ENCODE measurements at regions not wholly inside any gene's neighbourhood (a gene's known extent, or its start where the extent isn't known, plus 50 kb on each side); places are given as distances from the start of the nearest gene placed in this dataset.
"Not testable (repeated sequence)": the region's sequence is repeated elsewhere in the genome, so short reads cannot be mapped to it uniquely, and the experiment has no call there.

GRCh38 chr11:45015983-45016382 is 65.3 kb upstream of the TP53I11 start:
- 66% methylated on average over 4 of the region's 5 CpGs for whole genome bisulfite sequencing
- H3K4ac ChIP-seq (ENCODE audit: low read depth in 1 of 2, low read length in 2 of 2); H3K4me1 ChIP-seq (ENCODE audit: control insufficient read depth, insufficient read depth, low read depth, low read length); H3K14ac ChIP-seq (ENCODE audit: low read length in 2 of 2); H3K79me1 ChIP-seq (replicated peaks; ENCODE audit: low read length, poor library complexity, severe bottlenecking); H3K9me3 ChIP-seq (ENCODE audit: control insufficient read depth, low read length); H3K36me3 ChIP-seq (ENCODE audit: control insufficient read depth in 1 of 2, insufficient read depth in 2 of 2, low read depth in 1 of 2, low read length in 2 of 2); H2BK15ac ChIP-seq (ENCODE audit: low read depth, poor library complexity, severe bottlenecking); H2BK120ac ChIP-seq (ENCODE audit: low read depth, low read length); H4K91ac ChIP-seq (ENCODE audit: low read length); DNase-seq; H3K4me2 ChIP-seq (ENCODE audit: low read length, poor library complexity, severe bottlenecking); H2BK12ac ChIP-seq (ENCODE audit: low read length in 2 of 2); H3K4me3 ChIP-seq (ENCODE audit: insufficient read depth in 1 of 2, low read depth in 1 of 2, low read length in 2 of 2); H3K9ac ChIP-seq (ENCODE audit: low read length); H4K8ac ChIP-seq (ENCODE audit: low read length); H2AFZ ChIP-seq (ENCODE audit: low read depth, low read length); H3K27ac ChIP-seq (ENCODE audit: low read length, poor library complexity, severe bottlenecking); H2AK5ac ChIP-seq (ENCODE audit: low read length, severe bottlenecking); H2BK5ac ChIP-seq (ENCODE audit: low read depth, low read length, poor library complexity, severe bottlenecking); H3K18ac ChIP-seq (ENCODE audit: low read depth in 1 of 2, low read length in 2 of 2); H3K23ac ChIP-seq (ENCODE audit: low read length in 2 of 2): not testable (repeated sequence)
- peaks cover 4 to 31% of the 10 kb centered on the region in 2 experiments for H3K27me3 ChIP-seq (ENCODE audit: control insufficient read depth in 1 of 2, insufficient read depth in 1 of 2, low read length in 2 of 2)

DNA sequence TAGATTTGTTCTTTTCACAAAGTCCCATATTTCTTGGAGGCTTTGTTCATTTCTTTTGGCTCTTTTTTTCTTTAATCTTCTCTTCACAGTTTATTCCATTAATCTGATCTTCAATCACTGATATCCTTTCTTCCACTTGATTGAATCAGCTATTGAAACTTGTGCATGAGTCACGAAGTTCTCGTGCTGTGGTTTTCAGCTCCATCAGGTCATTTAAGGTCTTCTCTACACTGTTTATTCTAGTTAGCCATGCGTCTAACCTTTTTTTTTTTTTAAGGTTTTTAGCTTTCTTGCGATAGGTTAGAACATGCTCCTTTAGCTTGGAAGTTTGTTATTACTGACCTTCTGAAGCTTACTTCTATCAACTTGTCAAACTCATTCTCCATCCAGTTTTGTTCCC is 65.8 kb upstream of the TP53I11 start:
- not testable (repeated sequence) for H3K79me1 ChIP-seq (replicated peaks; ENCODE audit: low read length, poor library complexity, severe bottlenecking); H3K9ac ChIP-seq (ENCODE audit: low read length); H4K8ac ChIP-seq (ENCODE audit: low read length); H3K9me3 ChIP-seq (ENCODE audit: control insufficient read depth, low read length); H4K91ac ChIP-seq (ENCODE audit: low read length); H3K4ac ChIP-seq (ENCODE audit: low read depth in 1 of 2, low read length in 2 of 2); H3K4me1 ChIP-seq (ENCODE audit: control insufficient read depth, insufficient read depth, low read depth, low read length); H3K36me3 ChIP-seq (ENCODE audit: control insufficient read depth in 1 of 2, insufficient read depth in 2 of 2, low read depth in 1 of 2, low read length in 2 of 2); H3K14ac ChIP-seq (ENCODE audit: low read length in 2 of 2); H3K27ac ChIP-seq (ENCODE audit: low read length, poor library complexity, severe bottlenecking); H2BK12ac ChIP-seq (ENCODE audit: low read length in 2 of 2); H3K23ac ChIP-seq (ENCODE audit: low read length in 2 of 2); H2BK5ac ChIP-seq (ENCODE audit: low read depth, low read length, poor library complexity, severe bottlenecking); H2BK15ac ChIP-seq (ENCODE audit: low read depth, poor library complexity, severe bottlenecking); H2BK120ac ChIP-seq (ENCODE audit: low read depth, low read length); H3K4me3 ChIP-seq (ENCODE audit: insufficient read depth in 1 of 2, low read depth in 1 of 2, low read length in 2 of 2); H2AFZ ChIP-seq (ENCODE audit: low read depth, low read length); H3K4me2 ChIP-seq (ENCODE audit: low read length, poor library complexity, severe bottlenecking); H2AK5ac ChIP-seq (ENCODE audit: low read length, severe bottlenecking); H3K18ac ChIP-seq (ENCODE audit: low read depth in 1 of 2, low read length in 2 of 2)
- WGBS, result 12% methylated on average over 2 of the region's 4 CpGs
- DNase-seq, result peak; percentile 81
- H3K27me3 ChIP-seq (ENCODE audit: control insufficient read depth in 1 of 2, insufficient read depth in 1 of 2, low read length in 2 of 2), result peaks cover 0 to 31% of the 10 kb centered on the region in 2 experiments

- H4K8ac ChIP-seq (ENCODE audit: low read length), result peak overlapping the region; percentile 82
- no peak overlapping the region for H2AK5ac ChIP-seq (ENCODE audit: low read length, severe bottlenecking)
- DNase-seq, result no peak
- no peaks in the 10 kb centered on the region for H3K9me3 ChIP-seq (ENCODE audit: control insufficient read depth, low read length)
- H3K14ac ChIP-seq (ENCODE audit: low read length in 2 of 2), result peak overlapping the region in 1 of 2 experiments; percentile 44
- no peak overlapping the region for H2BK15ac ChIP-seq (ENCODE audit: low read depth, poor library complexity, severe bottlenecking)
- H2AFZ ChIP-seq (ENCODE audit: low read depth, low read length), result no peak overlapping the region
- H3K27me3 ChIP-seq (ENCODE audit: control insufficient read depth in 1 of 2, insufficient read depth in 1 of 2, low read length in 2 of 2), result peaks cover 0 to 40% of the 10 kb centered on the region in 2 experiments
- H3K23ac ChIP-seq (ENCODE audit: low read length in 2 of 2), result no peak overlapping the region
- H3K36me3 ChIP-seq (ENCODE audit: control insufficient read depth in 1 of 2, insufficient read depth in 2 of 2, low read depth in 1 of 2, low read length in 2 of 2), result no peaks in the 10 kb centered on the region
- peak overlapping the region; percentile 87 to 94 for H3K18ac ChIP-seq (ENCODE audit: low read depth in 1 of 2, low read length in 2 of 2)
- H3K27ac ChIP-seq (ENCODE audit: low read length, poor library complexity, severe bottlenecking), result no peak overlapping the region
- H3K4me2 ChIP-seq (ENCODE audit: low read length, poor library complexity, severe bottlenecking), result no peak overlapping the region
- H3K4me1 ChIP-seq (ENCODE audit: control insufficient read depth, insufficient read depth, low read depth, low read length), result peaks cover 8% of the 10 kb centered on the region
- peak overlapping the region; percentile 92 for H4K91ac ChIP-seq (ENCODE audit: low read length)
- H2BK12ac ChIP-seq (ENCODE audit: low read length in 2 of 2), result peak overlapping the region; percentile 59 to 86
- no peak overlapping the region for H3K4me3 ChIP-seq (ENCODE audit: insufficient read depth in 1 of 2, low read depth in 1 of 2, low read length in 2 of 2)
- H3K79me1 ChIP-seq (replicated peaks; ENCODE audit: low read length, poor library complexity, severe bottlenecking), result no peaks in the 10 kb centered on the region
- peak overlapping the region; percentile 62 to 81 for H3K4ac ChIP-seq (ENCODE audit: low read depth in 1 of 2, low read length in 2 of 2)
- H2BK120ac ChIP-seq (ENCODE audit: low read depth, low read length), result peak overlapping the region; percentile 85
- no peak overlapping the region for H3K9ac ChIP-seq (ENCODE audit: low read length)
- 53% methylated on average over 6 of the region's 6 CpGs for WGBS
- no peak overlapping the region for H2BK5ac ChIP-seq (ENCODE audit: low read depth, low read length, poor library complexity, severe bottlenecking)
Observed at GRCh38 chr11:45017329-45017728, 66.6 kb upstream of the TP53I11 start.

DNA sequence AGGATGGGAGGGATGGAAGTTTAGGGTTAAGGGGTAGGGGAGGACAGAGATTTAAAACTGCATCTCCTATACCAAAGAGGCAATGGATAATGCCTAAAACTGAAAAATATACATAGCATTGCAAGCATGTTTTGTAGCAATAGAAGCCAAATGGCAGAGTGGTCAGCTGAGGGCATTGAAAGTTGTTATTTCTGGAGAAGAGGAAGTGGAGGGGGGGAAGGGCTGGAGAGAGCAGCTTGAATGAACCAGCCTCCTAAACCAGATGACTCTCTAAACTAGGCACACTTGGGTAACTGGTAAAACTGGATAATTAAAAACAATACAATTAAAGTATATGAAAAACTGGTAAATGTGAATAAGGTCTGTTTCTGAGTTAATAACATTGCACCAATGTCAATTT is 70.3 kb upstream of the TP53I11 start:
- no peak overlapping the region for H2BK120ac ChIP-seq (ENCODE audit: low read depth, low read length)
- no peak overlapping the region for H2BK15ac ChIP-seq (ENCODE audit: low read depth, poor library complexity, severe bottlenecking)
- H3K9ac ChIP-seq (ENCODE audit: low read length), result peak overlapping the region; percentile 63
- no peak overlapping the region for H3K4me3 ChIP-seq (ENCODE audit: insufficient read depth in 1 of 2, low read depth in 1 of 2, low read length in 2 of 2)
- H3K14ac ChIP-seq (ENCODE audit: low read length in 2 of 2), result no peak overlapping the region
- no peak overlapping the region for H4K91ac ChIP-seq (ENCODE audit: low read length)
- H3K9me3 ChIP-seq (ENCODE audit: control insufficient read depth, low read length), result no peaks in the 10 kb centered on the region
- H3K23ac ChIP-seq (ENCODE audit: low read length in 2 of 2), result no peak overlapping the region
- no peak overlapping the region for H2BK5ac ChIP-seq (ENCODE audit: low read depth, low read length, poor library complexity, severe bottlenecking)
- H3K27ac ChIP-seq (ENCODE audit: low read length, poor library complexity, severe bottlenecking), result no peak overlapping the region
- H3K79me1 ChIP-seq (replicated peaks; ENCODE audit: low read length, poor library complexity, severe bottlenecking), result no peaks in the 10 kb centered on the region
- H2AFZ ChIP-seq (ENCODE audit: low read depth, low read length), result no peak overlapping the region
- no peak overlapping the region for H3K18ac ChIP-seq (ENCODE audit: low read depth in 1 of 2, low read length in 2 of 2)
- H3K36me3 ChIP-seq (ENCODE audit: control insufficient read depth in 1 of 2, insufficient read depth in 2 of 2, low read depth in 1 of 2, low read length in 2 of 2), result no peaks in the 10 kb centered on the region
- peaks cover 3 to 63% of the 10 kb centered on the region in 2 experiments for H3K27me3 ChIP-seq (ENCODE audit: control insufficient read depth in 1 of 2, insufficient read depth in 1 of 2, low read length in 2 of 2)
- H2AK5ac ChIP-seq (ENCODE audit: low read length, severe bottlenecking), result no peak overlapping the region
- H4K8ac ChIP-seq (ENCODE audit: low read length), result no peak overlapping the region
- H3K4ac ChIP-seq (ENCODE audit: low read depth in 1 of 2, low read length in 2 of 2), result no peak overlapping the region
- no peak overlapping the region for H2BK12ac ChIP-seq (ENCODE audit: low read length in 2 of 2)
- no peak for DNase-seq
- no peak overlapping the region for H3K4me2 ChIP-seq (ENCODE audit: low read length, poor library complexity, severe bottlenecking)
- H3K4me1 ChIP-seq (ENCODE audit: control insufficient read depth, insufficient read depth, low read depth, low read length), result peaks cover 14% of the 10 kb centered on the region

Measured in mesenchymal stem cell (in vitro differentiated cells and primary cell).